OCI-M1 (cell line): ENCODE measurements at regions not wholly inside any gene's neighbourhood (a gene's known extent, or its start where the extent isn't known, plus 50 kb on each side); places are given as distances from the start of the nearest gene placed in this dataset.

Experiments
- DNase-seq: peaks from one replicate; lab custom pipeline; 2025; lab: John Stamatoyannopoulos, UW

DNA sequence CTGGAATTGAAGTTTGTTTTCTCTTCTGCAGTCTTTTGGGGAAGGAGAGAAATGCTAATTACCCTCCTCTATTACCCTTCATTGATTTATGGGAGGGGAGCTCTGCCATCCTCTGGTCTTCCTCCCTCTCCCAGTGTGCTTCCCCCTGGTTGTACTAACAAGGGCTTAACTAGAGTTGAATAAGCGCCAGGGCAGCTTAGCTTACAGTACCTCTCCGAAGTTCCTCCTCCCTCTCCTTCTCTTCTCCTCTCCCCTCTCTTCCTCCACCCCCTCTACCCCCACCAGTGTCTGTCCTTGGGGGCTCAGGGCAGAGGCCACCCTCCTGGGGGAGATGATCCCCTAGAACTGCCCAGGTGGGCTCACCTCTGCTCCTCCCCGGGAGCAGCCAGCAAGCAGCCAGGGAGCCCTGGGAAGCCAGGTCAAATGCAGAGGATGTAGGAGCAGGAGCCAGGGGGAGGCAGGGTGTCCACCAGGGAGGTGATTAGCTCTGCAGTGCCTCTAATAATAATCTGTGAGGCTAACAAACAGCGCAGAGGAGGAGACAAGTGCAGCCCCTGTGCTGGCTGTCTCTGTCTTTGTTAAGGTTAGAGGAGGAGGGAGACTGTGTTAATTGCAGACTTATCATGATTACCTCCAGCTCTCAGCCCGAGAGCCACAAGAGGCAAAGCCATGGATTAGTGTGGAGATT is 191.6 kb upstream of the CADM1 start:
- DNase-seq = no peak

DNA sequence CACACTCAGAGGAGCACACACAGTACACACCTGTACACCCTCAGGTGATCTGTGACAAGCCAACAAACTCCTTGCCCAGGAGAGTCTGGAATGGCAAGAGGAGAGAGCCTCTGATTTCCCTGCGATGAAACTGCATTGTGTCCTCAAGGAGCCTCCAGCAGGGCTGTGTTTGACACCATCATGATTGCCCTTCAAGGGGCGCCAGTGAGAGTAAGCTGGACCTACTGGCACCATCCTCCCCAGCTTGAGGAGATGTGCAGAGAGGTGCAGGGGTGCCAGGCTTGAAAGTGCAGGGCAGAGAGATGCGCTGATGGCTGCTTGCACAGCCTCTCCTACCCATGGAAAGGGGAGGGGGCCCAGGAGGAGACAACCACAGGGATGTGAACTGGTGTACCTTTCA is 188.8 kb upstream of the CADM1 start:
- no peak for DNase-seq

DNA sequence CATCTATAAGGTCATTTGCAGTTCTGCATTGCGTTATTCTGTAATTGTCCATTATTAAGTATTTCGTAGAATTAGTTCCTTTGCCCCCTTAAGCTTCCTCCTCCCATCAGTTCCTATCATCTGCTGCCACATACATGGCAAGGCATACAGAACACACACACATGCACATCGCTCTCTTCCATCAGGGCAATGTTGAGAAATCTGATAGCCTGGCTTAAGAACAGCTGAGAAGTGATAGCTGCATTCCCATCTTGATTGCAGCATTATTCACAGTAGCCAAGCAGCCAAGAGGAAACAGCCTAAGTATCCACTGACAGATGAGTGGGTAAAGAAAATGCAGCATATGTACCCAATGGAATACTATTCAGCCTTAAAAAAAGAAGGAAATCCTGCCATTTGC is 186.8 kb upstream of the CADM1 start:
- DNase-seq = no peak

DNA sequence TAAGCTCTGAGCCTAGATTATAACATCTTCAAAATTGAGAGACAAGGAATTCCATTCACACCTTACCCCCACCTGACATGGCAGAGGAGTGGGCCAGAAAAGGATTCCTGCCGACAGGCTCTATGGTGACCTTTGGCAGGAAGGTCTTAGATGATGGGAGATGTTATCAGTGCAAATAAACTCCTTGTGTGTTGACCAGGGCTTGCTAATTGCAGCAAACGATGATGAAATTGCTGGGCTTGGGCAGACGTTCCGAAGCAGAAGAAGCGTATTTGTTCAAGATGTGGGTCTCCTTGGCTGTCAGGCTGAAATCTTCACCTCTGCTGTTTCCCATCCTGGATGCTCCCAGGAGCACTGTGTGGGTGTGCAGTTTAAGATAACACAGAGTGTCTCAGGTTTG is 183.7 kb upstream of the CADM1 start:
- no peak for DNase-seq

DNA sequence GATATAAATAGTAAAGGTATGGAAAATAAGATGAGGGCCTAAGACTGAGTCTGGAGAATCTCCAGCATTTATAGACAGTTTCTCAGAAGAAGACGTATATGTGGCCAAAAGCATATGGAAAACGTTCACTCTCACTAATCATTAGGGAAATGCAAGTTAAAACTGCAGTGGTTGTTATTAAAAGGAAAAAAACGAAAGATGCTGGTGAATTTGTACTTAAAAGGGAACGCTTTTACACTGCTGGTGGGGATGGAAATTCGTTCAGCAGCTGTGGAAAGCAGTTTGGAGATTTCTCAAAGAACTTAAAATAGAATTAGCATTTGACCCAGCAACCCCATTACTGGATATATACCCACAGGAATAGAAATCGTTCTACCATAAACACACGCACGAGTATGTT is 180.5 kb upstream of the CADM1 start:
- DNase-seq = no peak

DNA sequence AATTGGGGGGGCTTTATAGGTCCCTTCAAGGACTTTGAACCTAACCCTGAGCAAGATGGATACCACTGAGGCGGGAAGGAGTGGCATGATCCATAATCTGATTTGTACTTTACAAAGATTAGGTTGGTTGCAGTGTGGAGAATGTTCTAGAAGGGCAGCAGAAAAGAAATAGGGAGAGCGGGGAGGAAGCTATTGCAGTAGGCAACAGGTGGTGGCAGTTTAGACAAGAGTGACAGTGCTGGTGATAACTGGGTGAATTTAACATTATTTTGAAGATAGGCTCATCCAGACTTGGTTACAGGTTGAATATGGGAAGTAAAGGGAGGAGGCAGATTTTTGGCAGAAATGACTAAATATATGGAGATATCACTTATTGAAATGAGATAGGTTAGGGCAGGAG is 179.9 kb upstream of the CADM1 start:
- no peak for DNase-seq

DNA sequence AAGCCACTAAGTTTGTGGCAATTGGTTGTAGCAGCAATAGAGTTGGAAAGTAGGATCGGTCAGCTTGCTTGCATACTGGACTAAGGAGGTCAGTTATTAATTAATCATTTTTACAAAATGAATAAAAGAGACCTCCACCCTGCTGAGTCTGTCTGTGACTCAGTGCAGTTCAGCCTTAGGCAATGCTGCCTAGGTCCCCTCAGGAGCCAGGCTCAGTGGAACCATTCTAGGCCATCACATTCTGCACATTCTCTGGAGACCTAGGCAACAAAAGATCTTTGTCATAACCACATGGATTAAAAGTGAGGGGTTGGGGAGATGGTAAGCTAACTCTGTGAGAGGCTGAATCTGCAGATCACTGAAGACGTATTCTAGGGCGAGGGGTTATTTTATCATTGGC is 178.7 kb upstream of the CADM1 start:
- no peak for DNase-seq

DNA sequence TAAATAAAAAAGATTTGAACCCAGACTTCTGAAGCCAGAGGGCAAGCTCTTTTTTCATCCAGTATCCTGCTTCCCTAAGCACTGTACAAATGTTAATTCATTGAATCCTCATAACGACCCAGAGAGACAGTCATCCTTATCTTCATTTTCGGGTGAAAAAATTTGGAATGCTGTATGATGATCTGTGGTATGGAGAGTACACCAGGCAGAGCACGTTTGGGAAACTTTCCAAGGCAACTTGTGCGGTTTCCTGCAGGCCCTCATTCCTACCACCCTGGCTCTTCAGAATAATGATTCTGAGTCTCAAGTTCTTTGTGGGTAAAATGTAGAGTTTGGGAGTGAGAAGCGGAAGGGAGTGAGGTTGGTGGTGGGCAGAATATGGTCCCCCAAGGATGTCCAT is 177.9 kb upstream of the CADM1 start:
- no peak for DNase-seq

DNA sequence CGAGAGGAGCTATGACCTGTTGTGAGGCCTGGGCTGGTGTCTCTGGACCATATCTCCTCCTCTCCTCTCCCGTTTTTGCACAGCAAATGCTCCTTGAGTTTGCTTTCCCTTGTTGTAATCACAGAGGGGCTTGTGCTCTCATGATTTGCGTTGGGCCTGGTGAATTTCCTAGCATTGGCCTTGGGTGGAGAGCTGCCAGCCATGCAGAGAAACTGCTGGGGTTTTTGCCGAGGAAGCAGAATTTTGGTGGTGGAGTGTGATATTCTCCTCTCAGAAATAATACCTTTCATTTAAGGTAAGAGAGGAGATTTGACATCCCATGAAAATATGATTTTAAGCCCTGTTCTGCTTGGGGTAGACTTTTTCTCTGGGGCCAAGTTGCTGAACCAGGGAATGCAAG is 175.7 kb upstream of the CADM1 start:
- DNase-seq = no peak

DNA sequence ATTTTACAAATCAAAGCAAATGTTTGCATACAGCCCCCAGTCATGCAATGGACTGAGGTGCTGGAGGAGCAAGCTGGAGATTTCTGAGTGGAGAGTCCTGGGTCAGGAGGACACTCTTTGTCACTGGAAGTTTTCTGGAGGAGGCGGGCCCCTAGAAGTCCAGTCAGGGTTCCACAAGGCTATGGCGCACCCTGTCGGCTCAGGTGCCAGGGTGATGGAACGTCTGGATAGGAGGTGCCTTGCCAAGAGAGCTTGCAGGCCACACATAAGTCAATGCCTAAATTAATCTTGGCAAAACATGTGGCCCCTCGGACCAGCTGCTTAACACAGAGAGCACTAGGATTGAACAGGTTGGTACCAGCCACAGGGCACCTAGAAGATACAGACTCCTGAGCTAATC is 174.7 kb upstream of the CADM1 start:
- no peak for DNase-seq

DNA sequence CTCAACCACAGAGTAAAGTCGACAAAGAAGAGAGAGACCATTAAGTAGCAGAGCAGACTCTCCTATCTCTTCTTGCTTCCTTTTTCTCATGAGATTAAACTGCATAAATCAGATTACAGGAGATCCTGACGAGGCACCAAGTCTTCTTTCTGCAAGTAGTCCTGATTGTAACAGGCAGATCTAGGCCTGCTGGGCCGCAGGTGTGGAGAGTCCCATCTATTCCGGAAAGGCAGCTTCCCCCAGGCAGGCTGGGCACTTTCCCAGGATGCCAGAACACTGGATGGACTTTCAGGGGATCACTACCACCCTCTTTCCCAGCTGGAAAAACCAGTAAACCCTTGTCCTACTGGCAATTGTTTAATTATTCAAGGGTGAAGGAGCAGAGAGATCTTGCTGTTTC is 173.0 kb upstream of the CADM1 start:
- DNase-seq = no peak

DNA sequence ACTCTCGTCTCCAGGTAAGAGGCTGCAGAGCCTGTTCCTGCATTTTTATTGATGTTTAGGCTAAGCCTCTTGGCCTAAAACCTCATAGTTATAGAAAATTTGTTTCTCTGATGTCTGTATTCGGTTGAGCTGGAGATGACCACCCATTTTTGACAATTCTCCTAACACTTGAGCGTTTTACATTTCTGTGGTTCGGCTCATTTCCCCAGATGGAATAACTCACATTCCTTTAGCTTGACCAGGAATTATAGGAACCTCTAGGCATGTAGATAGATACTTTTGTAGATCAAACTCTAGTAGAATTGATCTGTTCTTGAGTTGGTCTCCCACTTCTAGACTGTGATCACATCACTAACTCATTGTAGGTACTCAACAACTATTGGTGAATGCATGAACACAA is 172.6 kb upstream of the CADM1 start:
- no peak for DNase-seq

DNA sequence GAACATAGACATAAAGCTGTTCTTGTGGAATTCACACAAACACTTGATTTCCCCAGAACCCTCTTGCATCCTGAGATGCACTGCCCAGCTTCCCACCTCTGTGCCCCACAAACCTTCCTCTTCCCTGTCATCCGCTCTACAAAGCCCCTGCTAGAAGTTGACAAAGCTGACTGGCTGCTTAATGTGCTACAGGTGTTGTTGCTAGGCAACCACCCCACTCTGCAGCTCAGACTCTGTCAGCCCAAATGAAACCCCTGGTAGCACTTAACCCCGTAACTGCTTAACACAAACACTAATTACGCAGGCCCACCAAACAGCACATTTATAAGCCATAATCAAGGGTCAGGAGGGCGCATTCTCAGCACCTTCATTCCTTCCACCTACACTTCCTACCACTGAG is 172.0 kb upstream of the CADM1 start:
- no peak for DNase-seq

DNA sequence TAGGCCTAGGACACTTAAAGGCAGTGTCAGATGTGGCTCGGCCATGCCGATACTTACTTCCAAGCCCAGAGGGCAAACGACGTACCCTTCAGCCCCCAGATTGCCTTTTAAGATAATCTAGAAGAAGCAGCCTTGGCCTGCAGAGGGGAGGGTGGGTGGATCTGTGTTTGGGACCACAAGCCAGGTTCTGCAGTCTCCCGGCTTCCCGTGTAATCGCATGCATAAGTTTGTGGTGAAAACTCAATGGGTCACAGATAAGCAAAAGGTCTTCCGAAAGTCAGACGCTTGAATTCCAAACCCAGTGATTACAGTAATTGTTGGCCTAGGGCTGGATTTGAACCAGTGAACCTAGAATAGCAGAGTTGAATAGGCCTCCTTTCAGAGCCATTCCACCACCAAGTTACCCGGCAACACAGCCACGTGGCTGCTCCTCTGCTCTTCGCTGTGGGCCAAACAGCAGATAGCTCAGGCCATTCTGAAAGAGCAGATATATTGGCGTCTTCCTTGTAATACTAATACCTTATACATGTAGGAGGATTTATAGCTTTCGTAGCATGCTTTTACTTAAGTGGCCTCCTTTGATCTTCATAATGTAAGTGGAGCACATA is 170.8 kb upstream of the CADM1 start:
- DNase-seq = no peak

DNA sequence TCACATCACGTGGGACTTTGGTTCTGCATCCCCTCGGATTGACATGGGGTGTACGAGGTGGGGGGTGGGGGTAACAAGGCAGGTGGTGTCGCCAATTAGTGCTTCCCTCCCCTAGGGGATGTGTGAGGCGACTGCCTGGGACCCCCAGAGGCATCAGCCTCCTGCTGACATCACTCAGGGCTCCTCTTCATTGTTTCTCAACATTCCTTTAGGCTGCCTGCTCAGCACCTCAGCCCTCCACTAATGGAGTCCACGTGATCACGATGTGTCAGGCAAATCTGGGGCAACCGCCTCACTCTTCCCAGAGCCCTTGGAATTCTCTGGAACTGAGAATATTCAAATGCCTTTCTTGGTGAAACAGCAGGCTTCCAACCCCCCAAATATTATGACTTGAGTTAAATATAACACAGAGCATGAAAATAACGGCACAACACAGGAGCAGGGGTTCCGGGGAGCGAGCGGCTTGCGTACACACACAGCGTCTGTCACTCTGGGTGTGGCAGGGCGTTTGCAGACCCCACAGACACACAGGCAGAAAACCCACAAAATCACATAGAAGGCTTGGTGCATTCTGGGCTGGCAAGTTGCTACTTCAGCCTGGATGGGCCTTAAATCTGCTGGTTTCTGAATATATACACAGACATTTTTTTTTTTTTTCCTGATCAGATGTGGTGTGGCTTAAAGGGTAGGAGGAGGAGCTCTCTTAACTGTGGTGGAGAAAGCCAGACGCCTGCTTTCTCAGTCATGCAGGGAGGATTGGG is 170.1 kb upstream of the CADM1 start:
- DNase-seq = no peak

DNA sequence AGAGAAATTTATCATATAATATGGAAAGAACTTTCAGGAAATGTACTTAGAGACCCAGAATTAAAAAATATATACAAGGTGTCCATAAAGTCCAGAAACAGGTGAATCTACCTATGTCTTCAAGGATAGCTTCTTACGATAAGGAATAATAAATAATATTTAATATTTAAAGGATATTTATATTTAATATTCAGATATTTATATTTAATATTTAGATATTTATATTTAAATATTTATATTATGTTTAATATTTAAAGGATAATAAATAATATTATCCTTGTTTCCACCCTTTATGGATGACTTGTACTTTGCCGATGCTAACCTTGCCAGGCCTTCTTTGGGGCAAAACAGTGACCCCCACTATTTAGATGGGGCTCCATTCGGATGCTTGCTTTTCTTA is 169.5 kb upstream of the CADM1 start:
- no peak for DNase-seq

DNA sequence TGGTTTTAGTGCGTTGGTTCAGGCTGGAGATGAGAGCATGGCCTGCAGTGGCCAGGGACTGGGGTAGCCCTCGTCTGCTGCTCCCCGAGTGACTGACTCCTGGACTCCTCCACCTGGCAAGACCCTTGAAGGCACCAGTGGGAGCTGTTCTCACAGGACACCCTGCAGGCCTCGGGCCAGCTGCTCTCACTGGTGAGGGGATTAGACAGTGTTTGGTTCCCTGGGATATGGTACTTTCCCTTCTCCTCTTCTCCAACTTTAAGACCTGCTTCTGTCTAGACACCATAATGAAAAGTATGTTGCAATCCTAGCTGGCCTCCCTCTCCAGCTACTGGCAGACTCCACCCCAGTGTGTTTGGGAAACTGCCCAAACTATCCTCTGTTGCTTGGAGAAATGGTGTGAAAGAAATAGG is 168.8 kb upstream of the CADM1 start:
- no peak for DNase-seq

DNA sequence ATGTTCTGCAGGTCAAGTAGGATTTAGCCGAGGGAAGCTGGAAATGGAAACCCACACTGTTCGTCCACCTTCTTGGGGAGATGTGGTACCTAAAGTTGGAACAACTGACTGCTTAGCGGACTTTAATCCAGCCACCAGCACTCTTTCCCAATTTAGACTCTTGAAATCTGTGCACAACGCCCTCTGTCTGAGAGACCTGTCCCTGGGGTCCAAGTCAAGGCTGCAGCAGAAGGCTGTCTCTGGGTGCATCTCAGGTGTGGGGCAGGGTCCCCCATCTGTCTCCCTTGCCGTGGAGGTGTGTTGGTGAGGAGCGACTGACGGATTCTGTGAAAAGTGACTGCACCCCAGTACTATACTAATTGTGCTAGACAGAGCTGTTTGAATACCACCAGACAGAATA is 168.2 kb upstream of the CADM1 start:
- no peak for DNase-seq

DNA sequence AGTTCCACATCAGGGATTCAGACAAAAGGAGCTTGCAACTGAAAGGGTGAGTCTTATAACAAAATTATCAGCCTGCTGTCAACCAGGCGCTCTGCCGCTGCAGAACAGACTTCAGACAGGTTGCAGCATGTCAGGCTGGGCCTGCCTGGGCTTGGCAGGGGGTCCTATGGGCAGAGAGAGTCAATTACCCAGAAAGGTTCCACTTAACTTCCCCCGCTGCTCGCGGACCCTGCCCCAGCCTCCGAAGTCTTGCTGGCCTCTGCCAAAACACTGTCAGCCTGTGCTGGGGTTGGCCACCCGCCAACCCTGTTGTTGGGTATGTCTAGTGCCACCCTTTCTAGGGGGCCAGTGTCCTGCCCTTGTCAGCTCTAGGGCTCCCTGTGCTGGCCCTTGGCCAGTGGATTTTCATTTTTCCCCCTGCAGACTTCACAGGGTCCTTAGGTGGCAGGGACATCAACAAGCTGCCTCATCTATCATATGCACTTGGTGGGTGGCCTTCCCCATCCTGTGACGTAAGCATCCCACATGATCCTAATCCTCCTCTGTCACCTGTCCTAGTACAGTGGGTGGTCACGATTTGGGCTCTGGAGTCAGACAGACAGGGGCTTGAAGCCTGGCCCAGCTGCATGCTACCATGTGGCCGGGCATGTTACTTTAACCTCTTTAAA is 166.5 kb upstream of the CADM1 start:
- no peak for DNase-seq

DNA sequence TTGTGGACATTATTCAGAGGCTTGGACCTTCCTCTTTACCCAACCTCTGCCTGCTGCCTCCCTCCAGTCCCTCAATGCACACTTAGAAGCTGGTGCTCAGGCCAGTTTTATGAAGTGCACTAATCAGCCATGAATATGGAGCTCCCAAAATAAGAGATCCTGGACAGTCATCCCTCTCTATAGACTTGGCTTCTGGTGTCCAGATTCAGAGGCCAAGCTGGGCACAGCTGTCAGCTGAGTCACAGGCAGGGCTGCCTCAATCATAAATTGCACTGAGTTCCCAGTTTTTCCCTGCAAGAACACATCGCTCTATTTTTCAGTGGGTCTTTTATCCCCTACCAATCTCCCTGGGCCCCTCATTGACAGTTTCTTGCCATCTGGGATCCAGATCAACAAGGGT is 161.7 kb upstream of the CADM1 start:
- DNase-seq = no peak

DNA sequence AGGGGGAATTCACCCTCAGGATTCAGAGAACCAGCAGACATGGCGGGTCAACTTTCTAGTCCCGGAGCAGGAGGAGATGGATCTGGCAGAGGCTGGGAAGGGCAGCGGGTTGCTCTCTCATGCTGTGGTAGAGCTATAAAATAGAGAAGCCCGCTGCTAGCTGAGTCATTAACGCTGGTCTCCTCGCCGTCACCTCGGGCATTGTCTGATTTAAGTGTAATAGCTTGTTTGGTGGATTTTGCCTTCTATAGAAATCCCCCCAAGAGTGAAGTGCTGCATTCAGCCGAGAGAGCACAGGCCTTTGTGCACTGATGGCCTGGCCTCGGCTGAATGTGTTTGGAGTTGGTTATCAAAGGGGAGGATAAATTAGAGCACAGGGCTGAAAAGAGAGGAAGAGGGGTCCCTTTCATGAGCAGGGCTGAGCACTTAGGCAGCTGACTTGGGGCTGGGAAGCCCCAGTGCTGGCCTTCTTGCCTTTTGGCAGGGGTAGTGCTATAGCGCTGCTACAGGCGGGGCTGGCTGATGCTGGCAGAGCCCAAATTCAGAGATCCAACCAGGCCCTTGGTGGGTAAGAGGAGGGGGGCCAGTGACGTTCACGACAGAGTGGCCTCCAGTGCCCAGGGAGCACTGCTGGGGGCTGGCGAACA is 161.1 kb upstream of the CADM1 start:
- DNase-seq = no peak

DNA sequence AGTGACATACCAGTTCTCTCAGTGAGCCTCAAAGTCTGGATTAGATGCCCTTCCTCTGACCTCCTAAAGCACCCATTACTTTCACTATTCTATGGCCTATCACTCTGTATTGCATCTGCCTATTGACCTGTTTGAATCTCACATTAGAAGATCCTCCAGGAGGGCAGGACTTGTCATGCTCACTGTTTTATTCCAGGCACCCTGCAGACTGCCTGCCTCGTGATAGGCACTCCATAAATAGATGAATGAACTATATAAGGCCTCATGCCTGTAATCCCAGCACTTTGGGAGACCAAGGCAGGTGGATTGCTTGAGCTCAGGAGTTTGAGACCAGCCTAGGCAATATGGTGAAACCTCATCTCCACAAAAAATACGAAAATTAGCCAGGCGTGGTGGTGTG is 160.1 kb upstream of the CADM1 start:
- DNase-seq = no peak

DNA sequence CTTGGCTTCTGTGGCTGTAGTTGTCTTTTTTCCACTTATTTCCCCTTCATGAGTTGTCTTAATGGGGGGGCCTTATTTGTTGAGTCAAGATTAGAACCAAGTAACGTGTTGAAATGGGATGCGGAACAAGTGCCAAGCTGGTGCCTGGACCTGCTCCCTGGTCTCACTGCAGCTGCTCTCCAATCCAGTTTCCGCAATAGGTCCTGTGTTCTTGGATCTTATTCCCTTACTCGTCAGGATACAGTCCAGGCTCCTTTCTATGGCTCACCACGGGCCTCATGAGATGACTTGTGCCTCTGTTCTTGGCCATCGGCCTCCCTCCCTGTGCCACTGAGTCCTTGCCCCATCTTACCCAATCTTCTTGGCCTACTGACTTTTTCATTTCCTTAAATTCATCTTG is 159.6 kb upstream of the CADM1 start:
- no peak for DNase-seq
